CD4-positive, alpha-beta memory T cell (primary cell): ENCODE measurements at regions not wholly inside any gene's neighbourhood (a gene's known extent, or its start where the extent isn't known, plus 50 kb on each side); places are given as distances from the start of the nearest gene placed in this dataset.

Experiments
- CTCF ChIA-PET: fragments of 350-600 bp; sonication (Branson Sonifier 250); formaldehyde crosslinking; loops from one replicate; lab custom pipeline; 2021; ENCODE audit warnings: inconsistent platforms; ENCODE audit not compliant: partially characterized antibody; lab: Charles Lee
- POLR2A ChIA-PET: fragments of 350-600 bp; sonication (Branson Sonifier 250); formaldehyde crosslinking; loops from one replicate; lab custom pipeline; 2021; ENCODE audit not compliant: partially characterized antibody; lab: Charles Lee
- DNase-seq, 5 donors: peaks; one replicate each; pipeline versions ENCODE4 v3.0.0 to v3.0.0-alpha.2; 2020 to 2022; ENCODE audit warnings: mixed read lengths in 1 of 5
- H3K27ac ChIP-seq: one replicate; pipeline ENCODE4 v1.7.0; 2013; ENCODE audit warnings: low read depth, low read length
- H3K27me3 ChIP-seq: 2 replicates; pipeline ENCODE4 v1.7.0; 2013; ENCODE audit warnings: mild to moderate bottlenecking, low read length, moderate library complexity; ENCODE audit not compliant: insufficient read depth
- H3K36me3 ChIP-seq: 2 replicates; pipeline ENCODE4 v1.7.0; 2013; ENCODE audit warnings: mild to moderate bottlenecking, low read length, moderate library complexity; ENCODE audit not compliant: insufficient read depth
- H3K4me1 ChIP-seq: 2 replicates; pipeline ENCODE4 v1.7.0; 2013; ENCODE audit warnings: mild to moderate bottlenecking, low read length, moderate library complexity; ENCODE audit not compliant: insufficient read depth
- H3K4me3 ChIP-seq, 2 donors: one replicate each; pipeline ENCODE4 v1.7.0; 2013; ENCODE audit warnings: low read length in 2 of 2, mild to moderate bottlenecking in 1 of 2
- H3K9me3 ChIP-seq, 2 donors: one replicate each; pipeline ENCODE4 v1.7.0; 2013; ENCODE audit warnings: low read length in 2 of 2, control low read depth in 1 of 2; ENCODE audit not compliant: control insufficient read depth in 1 of 2
- H3K27ac Mint-ChIP-seq, 7 donors: one replicate each; pipeline ENCODE4 v1.8.0; 2020 to 2021; ENCODE audit warnings: mixed read lengths in 7 of 7, mild to moderate bottlenecking in 6 of 7, inconsistent platforms in 3 of 7, moderate library complexity in 3 of 7
- H3K27me3 Mint-ChIP-seq, 2 donors: one replicate each; pipeline ENCODE4 v1.8.0; 2020 to 2021; ENCODE audit warnings: mixed read lengths in 2 of 2
- H3K36me3 Mint-ChIP-seq, 2 donors: one replicate each; pipeline ENCODE4 v1.8.0; 2020 to 2021; ENCODE audit warnings: mixed read lengths in 2 of 2, inconsistent platforms in 1 of 2, mild to moderate bottlenecking in 1 of 2
- H3K4me1 Mint-ChIP-seq, 4 donors: one replicate each; pipeline ENCODE4 v1.8.0; 2020 to 2021; ENCODE audit warnings: mixed read lengths in 4 of 4, mild to moderate bottlenecking in 1 of 4
- H3K4me3 Mint-ChIP-seq, 8 donors: one replicate each; pipeline ENCODE4 v1.8.0; 2020 to 2021; ENCODE audit warnings: mixed read lengths in 8 of 8, mild to moderate bottlenecking in 7 of 8, moderate library complexity in 6 of 8, inconsistent platforms in 3 of 8
- H3K9me3 Mint-ChIP-seq, 8 donors: one replicate each; pipeline ENCODE4 v1.8.0; 2020 to 2021; ENCODE audit warnings: mixed read lengths in 8 of 8, mild to moderate bottlenecking in 5 of 8, inconsistent platforms in 3 of 8, moderate library complexity in 1 of 8
- intact Hi-C: fragments of 100-400 bp; cut with micrococcal nuclease; formaldehyde crosslinking; loops from one replicate; pipeline ENCODE4 v1.15.1; 2023

- intact Hi-C loops, result no loop called here
- ChIA-PET POLR2A (no interaction called here), CTCF (no interaction called here)
- Histone ChIP-seq H3K36me3 (no peaks in the 10 kb centered on the region), H3K4me3 (no peak overlapping the region), H3K9me3 (no peaks in the 10 kb centered on the region), H3K27me3 (no peaks in the 10 kb centered on the region), H3K27ac (no peak overlapping the region), H3K4me1 (no peaks in the 10 kb centered on the region)
- H3K9me3 Mint-ChIP-seq, result peaks cover 2 to 16% (median 9%) of the 10 kb centered on the region in 8 donors
- H3K36me3 Mint-ChIP-seq, result no peaks in the 10 kb centered on the region
- H3K27ac Mint-ChIP-seq, result no peak overlapping the region
- no peak for DNase-seq
- no peaks in the 10 kb centered on the region for H3K27me3 Mint-ChIP-seq
- H3K4me1 Mint-ChIP-seq, result no peaks in the 10 kb centered on the region
- H3K4me3 Mint-ChIP-seq, result no peak overlapping the region
Observed at GRCh38 chr12:114921781-114922180, 237.8 kb upstream of the TBX3 start.

- H3K9me3 ChIP-seq, result no peaks in the 10 kb centered on the region
- H3K27ac ChIP-seq, result no peak overlapping the region
- CTCF ChIA-PET, result no interaction called here
- no peaks in the 10 kb centered on the region for H3K27me3 ChIP-seq
- no peaks in the 10 kb centered on the region for H3K27me3 Mint-ChIP-seq
- no peaks in the 10 kb centered on the region for H3K4me1 Mint-ChIP-seq
- peaks cover 2 to 23% (median 10%) of the 10 kb centered on the region in 8 donors for H3K9me3 Mint-ChIP-seq
- no peaks in the 10 kb centered on the region for H3K4me1 ChIP-seq
- no peaks in the 10 kb centered on the region for H3K36me3 Mint-ChIP-seq
- no peak for DNase-seq
- H3K4me3 ChIP-seq, result no peak overlapping the region
- no peak overlapping the region for H3K4me3 Mint-ChIP-seq
- POLR2A ChIA-PET, result no interaction called here
- intact Hi-C loops, result no loop called here
- H3K36me3 ChIP-seq, result no peaks in the 10 kb centered on the region
- H3K27ac Mint-ChIP-seq, result no peak overlapping the region
Observed at GRCh38 chr12:114920771-114921554, 237.0 kb upstream of the TBX3 start.

GRCh38 chr12:114919479-114919878 is 235.5 kb upstream of the TBX3 start:
- H3K36me3 ChIP-seq, result no peaks in the 10 kb centered on the region
- no peak overlapping the region for H3K4me3 Mint-ChIP-seq
- no peaks in the 10 kb centered on the region for H3K36me3 Mint-ChIP-seq
- DNase-seq, result no peak
- H3K9me3 Mint-ChIP-seq, result peaks cover 0 to 17% (median 9%) of the 10 kb centered on the region in 8 donors
- H3K27me3 Mint-ChIP-seq, result no peaks in the 10 kb centered on the region
- H3K27ac Mint-ChIP-seq, result no peak overlapping the region
- intact Hi-C loops, result no loop called here
- no peaks in the 10 kb centered on the region for H3K9me3 ChIP-seq
- no peak overlapping the region for H3K4me3 ChIP-seq
- no peaks in the 10 kb centered on the region for H3K27me3 ChIP-seq
- ChIA-PET POLR2A (no interaction called here), CTCF (no interaction called here)
- H3K4me1 Mint-ChIP-seq, result no peaks in the 10 kb centered on the region
- H3K27ac ChIP-seq, result no peak overlapping the region
- no peaks in the 10 kb centered on the region for H3K4me1 ChIP-seq

- Histone ChIP-seq H3K9me3 (no peaks in the 10 kb centered on the region), H3K4me3 (no peak overlapping the region), H3K27me3 (no peaks in the 10 kb centered on the region), H3K4me1 (no peaks in the 10 kb centered on the region), H3K36me3 (no peaks in the 10 kb centered on the region), H3K27ac (no peak overlapping the region)
- no peaks in the 10 kb centered on the region for H3K4me1 Mint-ChIP-seq
- H3K4me3 Mint-ChIP-seq, result no peak overlapping the region
- peaks cover 0 to 17% (median 9%) of the 10 kb centered on the region in 8 donors for H3K9me3 Mint-ChIP-seq
- no peaks in the 10 kb centered on the region for H3K27me3 Mint-ChIP-seq
- CTCF ChIA-PET, result no interaction called here
- DNase-seq, result no peak
- no peaks in the 10 kb centered on the region for H3K36me3 Mint-ChIP-seq
- POLR2A ChIA-PET, result no interaction called here
- intact Hi-C loops, result no loop called here
- H3K27ac Mint-ChIP-seq, result no peak overlapping the region
Observed at GRCh38 chr12:114918535-114919233, 234.7 kb upstream of the TBX3 start.

GRCh38 chr12:114917953-114918352 is 234.0 kb upstream of the TBX3 start:
- Histone ChIP-seq H3K27ac (no peak overlapping the region), H3K27me3 (no peaks in the 10 kb centered on the region), H3K4me1 (no peaks in the 10 kb centered on the region), H3K9me3 (no peaks in the 10 kb centered on the region), H3K4me3 (no peak overlapping the region), H3K36me3 (no peaks in the 10 kb centered on the region)
- no peak overlapping the region for H3K27ac Mint-ChIP-seq
- intact Hi-C loops, result no loop called here
- CTCF ChIA-PET, result no interaction called here
- no peaks in the 10 kb centered on the region for H3K27me3 Mint-ChIP-seq
- H3K36me3 Mint-ChIP-seq, result no peaks in the 10 kb centered on the region
- H3K4me3 Mint-ChIP-seq, result no peak overlapping the region
- H3K4me1 Mint-ChIP-seq, result no peaks in the 10 kb centered on the region
- POLR2A ChIA-PET, result no interaction called here
- DNase-seq, result no peak
- H3K9me3 Mint-ChIP-seq, result peaks cover 0 to 19% (median 9%) of the 10 kb centered on the region in 8 donors

GRCh38 chr12:114917307-114917706 is 233.3 kb upstream of the TBX3 start:
- Histone ChIP-seq H3K27ac (no peak overlapping the region), H3K9me3 (no peaks in the 10 kb centered on the region), H3K4me3 (no peak overlapping the region), H3K36me3 (no peaks in the 10 kb centered on the region), H3K27me3 (no peaks in the 10 kb centered on the region), H3K4me1 (no peaks in the 10 kb centered on the region)
- intact Hi-C loops, result no loop called here
- H3K9me3 Mint-ChIP-seq, result peaks cover 0 to 21% (median 9%) of the 10 kb centered on the region in 8 donors
- H3K36me3 Mint-ChIP-seq, result no peaks in the 10 kb centered on the region
- H3K27ac Mint-ChIP-seq, result no peak overlapping the region
- no peaks in the 10 kb centered on the region for H3K4me1 Mint-ChIP-seq
- ChIA-PET CTCF (no interaction called here), POLR2A (no interaction called here)
- DNase-seq, result no peak
- H3K4me3 Mint-ChIP-seq, result no peak overlapping the region
- H3K27me3 Mint-ChIP-seq, result no peaks in the 10 kb centered on the region

- Mint-ChIP-seq H3K4me1 (no peaks in the 10 kb centered on the region), H3K4me3 (no peak overlapping the region), H3K36me3 (no peaks in the 10 kb centered on the region), H3K27ac (no peak overlapping the region), H3K27me3 (no peaks in the 10 kb centered on the region), H3K9me3 (peaks cover 0 to 21% (median 8%) of the 10 kb centered on the region in 8 donors)
- no peaks in the 10 kb centered on the region for H3K9me3 ChIP-seq
- ChIA-PET CTCF (no interaction called here), POLR2A (no interaction called here)
- no peak overlapping the region for H3K4me3 ChIP-seq
- H3K27ac ChIP-seq, result no peak overlapping the region
- intact Hi-C loops, result no loop called here
- no peaks in the 10 kb centered on the region for H3K36me3 ChIP-seq
- no peak for DNase-seq
- H3K27me3 ChIP-seq, result no peaks in the 10 kb centered on the region
- H3K4me1 ChIP-seq, result no peaks in the 10 kb centered on the region
Observed at GRCh38 chr12:114916541-114916940, 232.6 kb upstream of the TBX3 start.
